ENCODE measurements at regions not wholly inside any gene's neighbourhood (a gene's known extent, or its start where the extent isn't known, plus 50 kb on each side); places are given as distances from the start of the nearest gene placed in this dataset.

DNA sequence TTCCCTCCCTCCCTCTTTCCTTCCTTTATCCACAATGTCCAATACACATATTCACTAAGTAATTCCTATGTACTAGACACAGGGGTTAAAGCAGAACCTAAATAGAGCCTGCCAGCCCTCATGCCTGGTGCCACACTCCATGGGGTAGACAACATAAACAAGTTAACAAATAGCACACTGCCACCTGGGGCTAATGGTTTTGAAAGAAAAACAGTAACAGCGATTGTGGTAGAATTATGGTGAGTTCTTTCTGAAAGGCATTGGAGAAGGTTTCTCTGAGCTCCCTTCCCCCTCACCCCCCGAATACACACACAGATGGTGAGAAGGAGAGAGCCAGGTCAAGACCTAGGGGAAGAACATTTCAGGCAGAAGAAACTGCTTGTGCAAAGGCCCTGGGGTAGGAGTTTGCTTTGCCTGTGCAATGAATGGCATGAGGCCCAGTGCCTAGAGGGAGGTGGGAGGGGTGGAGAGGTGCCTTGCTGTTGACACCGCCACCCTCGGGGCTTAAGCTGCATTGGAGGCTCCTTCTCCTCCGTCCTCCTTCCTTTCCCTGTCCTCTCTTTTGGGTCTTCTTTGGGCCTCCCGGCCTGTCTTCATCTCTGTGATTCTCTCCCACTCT lies 502.4 kb upstream of the SULF2 start:
- ChIA-PET POLR2A (no interaction called here), RAD21 (ENCODE audit: unreplicated experiment) (no interaction called here), CTCF (interaction anchor here (1.0 kb wide), 1 partner anchor 333 kb away, joined by 3 read pairs; no protein-coding TSS in a partner anchor), SMC1A (ENCODE audit: uncharacterized antibody, unreplicated experiment) (no interaction called here)
- Histone ChIP-seq H3K79me2 (ENCODE audit: control insufficient read depth, insufficient read depth, low read length) (no peaks in the 10 kb centered on the region), H4K20me1 (ENCODE audit: control insufficient read depth, insufficient read depth) (no peaks in the 10 kb centered on the region), H3K27ac (ENCODE audit: control insufficient read depth, insufficient read depth) (no peak overlapping the region), H3K9me3 (replicated peaks; ENCODE audit: control insufficient read depth, insufficient read depth, low read length) (no peaks in the 10 kb centered on the region; the same call in 2 of the 3 replicates), H2AFZ (ENCODE audit: control insufficient read depth, low read depth, low read length) (no peak overlapping the region), H3K4me1 (ENCODE audit: control insufficient read depth, insufficient read depth, low read length) (no peaks in the 10 kb centered on the region), H3K9ac (ENCODE audit: control insufficient read depth, insufficient read depth, low read length) (no peak overlapping the region), H3K36me3 (ENCODE audit: control insufficient read depth in 2 of 2, insufficient read depth in 2 of 2, low read length in 1 of 2) (no peaks in the 10 kb centered on the region), H3K4me2 (ENCODE audit: control insufficient read depth, insufficient read depth) (no peak overlapping the region), H3K27me3 (replicated peaks in 1 of 2; ENCODE audit: control insufficient read depth in 2 of 2, insufficient read depth in 2 of 2, low read length in 1 of 2) (peaks cover 0 to 2% of the 10 kb centered on the region in 2 experiments; a peak in 1 of 4 replicates), H3K4me3 (no peak overlapping the region)
- in situ Hi-C loops (cut with MboI) (no loop called here), intact Hi-C loops (cut with micrococcal nuclease; ENCODE audit: unreplicated experiment) (no loop called here)
- FAIRE-seq (no peak), ATAC-seq (no peak), DNase-seq (ENCODE audit: low read depth, low spot score) (no peak)
- 32% methylated on average over 6 of the region's 6 CpGs for WGBS (ENCODE audit: insufficient coverage, insufficient replicate concordance, low lambda C conversion rate, missing lambda C conversion rate)
- BruUV-seq (replicated peaks), result no TSS peak
- TF ChIP-seq, protein P1, sequence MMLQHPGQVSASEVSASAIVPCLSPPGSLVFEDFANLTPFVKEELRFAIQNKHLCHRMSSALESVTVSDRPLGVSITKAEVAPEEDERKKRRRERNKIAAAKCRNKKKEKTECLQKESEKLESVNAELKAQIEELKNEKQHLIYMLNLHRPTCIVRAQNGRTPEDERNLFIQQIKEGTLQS (IDR thresholded peaks at IDR 0.05; ENCODE audit: borderline replicate concordance, extremely low read depth, low read depth, low read length), result no peak
- TF ChIP-seq, protein P2, sequence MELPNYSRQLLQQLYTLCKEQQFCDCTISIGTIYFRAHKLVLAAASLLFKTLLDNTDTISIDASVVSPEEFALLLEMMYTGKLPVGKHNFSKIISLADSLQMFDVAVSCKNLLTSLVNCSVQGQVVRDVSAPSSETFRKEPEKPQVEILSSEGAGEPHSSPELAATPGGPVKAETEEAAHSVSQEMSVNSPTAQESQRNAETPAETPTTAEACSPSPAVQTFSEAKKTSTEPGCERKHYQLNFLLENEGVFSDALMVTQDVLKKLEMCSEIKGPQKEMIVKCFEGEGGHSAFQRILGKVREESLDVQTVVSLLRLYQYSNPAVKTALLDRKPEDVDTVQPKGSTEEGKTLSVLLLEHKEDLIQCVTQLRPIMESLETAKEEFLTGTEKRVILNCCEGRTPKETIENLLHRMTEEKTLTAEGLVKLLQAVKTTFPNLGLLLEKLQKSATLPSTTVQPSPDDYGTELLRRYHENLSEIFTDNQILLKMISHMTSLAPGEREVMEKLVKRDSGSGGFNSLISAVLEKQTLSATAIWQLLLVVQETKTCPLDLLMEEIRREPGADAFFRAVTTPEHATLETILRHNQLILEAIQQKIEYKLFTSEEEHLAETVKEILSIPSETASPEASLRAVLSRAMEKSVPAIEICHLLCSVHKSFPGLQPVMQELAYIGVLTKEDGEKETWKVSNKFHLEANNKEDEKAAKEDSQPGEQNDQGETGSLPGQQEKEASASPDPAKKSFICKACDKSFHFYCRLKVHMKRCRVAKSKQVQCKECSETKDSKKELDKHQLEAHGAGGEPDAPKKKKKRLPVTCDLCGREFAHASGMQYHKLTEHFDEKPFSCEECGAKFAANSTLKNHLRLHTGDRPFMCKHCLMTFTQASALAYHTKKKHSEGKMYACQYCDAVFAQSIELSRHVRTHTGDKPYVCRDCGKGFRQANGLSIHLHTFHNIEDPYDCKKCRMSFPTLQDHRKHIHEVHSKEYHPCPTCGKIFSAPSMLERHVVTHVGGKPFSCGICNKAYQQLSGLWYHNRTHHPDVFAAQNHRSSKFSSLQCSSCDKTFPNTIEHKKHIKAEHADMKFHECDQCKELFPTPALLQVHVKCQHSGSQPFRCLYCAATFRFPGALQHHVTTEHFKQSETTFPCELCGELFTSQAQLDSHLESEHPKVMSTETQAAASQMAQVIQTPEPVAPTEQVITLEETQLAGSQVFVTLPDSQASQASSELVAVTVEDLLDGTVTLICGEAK (IDR thresholded peaks at IDR 0.05; ENCODE audit: borderline replicate concordance), result no peak
- TF ChIP-seq, protein P3, sequence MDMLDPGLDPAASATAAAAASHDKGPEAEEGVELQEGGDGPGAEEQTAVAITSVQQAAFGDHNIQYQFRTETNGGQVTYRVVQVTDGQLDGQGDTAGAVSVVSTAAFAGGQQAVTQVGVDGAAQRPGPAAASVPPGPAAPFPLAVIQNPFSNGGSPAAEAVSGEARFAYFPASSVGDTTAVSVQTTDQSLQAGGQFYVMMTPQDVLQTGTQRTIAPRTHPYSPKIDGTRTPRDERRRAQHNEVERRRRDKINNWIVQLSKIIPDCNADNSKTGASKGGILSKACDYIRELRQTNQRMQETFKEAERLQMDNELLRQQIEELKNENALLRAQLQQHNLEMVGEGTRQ (IDR thresholded peaks at IDR 0.05; ENCODE audit: borderline replicate concordance, low read depth, low read length), result no peak
- TF ChIP-seq HCFC1 (IDR thresholded peaks at IDR 0.05; ENCODE audit: low read length) (no peak), NFYA (IDR thresholded peaks at IDR 0.05; ENCODE audit: borderline replicate concordance, low read depth, low read length) (no peak), SUPT20H (IDR thresholded peaks at IDR 0.05; ENCODE audit: borderline replicate concordance, control insufficient read depth, low read depth, low read length) (no peak), LARP7 (IDR thresholded peaks at IDR 0.05) (no peak), DPF2 (IDR thresholded peaks at IDR 0.05) (no peak), POLR2A (IDR thresholded peaks at IDR 0.05; ENCODE audit: low read depth, low read length) (no peak), FOS (IDR thresholded peaks at IDR 0.05; ENCODE audit: borderline replicate concordance, extremely low read depth, insufficient read length) (no peak), PAX5 (IDR thresholded peaks at IDR 0.05; ENCODE audit: borderline replicate concordance, low read depth, low read length) (no peak), NR2C2 (IDR thresholded peaks at IDR 0.05; ENCODE audit: borderline replicate concordance, control insufficient read depth, insufficient read length, low read depth) (no peak)
- TF ChIP-seq, protein P4, sequence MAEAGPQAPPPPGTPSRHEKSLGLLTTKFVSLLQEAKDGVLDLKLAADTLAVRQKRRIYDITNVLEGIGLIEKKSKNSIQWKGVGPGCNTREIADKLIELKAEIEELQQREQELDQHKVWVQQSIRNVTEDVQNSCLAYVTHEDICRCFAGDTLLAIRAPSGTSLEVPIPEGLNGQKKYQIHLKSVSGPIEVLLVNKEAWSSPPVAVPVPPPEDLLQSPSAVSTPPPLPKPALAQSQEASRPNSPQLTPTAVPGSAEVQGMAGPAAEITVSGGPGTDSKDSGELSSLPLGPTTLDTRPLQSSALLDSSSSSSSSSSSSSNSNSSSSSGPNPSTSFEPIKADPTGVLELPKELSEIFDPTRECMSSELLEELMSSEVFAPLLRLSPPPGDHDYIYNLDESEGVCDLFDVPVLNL (IDR thresholded peaks at IDR 0.05; ENCODE audit: low read depth, low read length), result no peak
- TF ChIP-seq, protein P5, sequence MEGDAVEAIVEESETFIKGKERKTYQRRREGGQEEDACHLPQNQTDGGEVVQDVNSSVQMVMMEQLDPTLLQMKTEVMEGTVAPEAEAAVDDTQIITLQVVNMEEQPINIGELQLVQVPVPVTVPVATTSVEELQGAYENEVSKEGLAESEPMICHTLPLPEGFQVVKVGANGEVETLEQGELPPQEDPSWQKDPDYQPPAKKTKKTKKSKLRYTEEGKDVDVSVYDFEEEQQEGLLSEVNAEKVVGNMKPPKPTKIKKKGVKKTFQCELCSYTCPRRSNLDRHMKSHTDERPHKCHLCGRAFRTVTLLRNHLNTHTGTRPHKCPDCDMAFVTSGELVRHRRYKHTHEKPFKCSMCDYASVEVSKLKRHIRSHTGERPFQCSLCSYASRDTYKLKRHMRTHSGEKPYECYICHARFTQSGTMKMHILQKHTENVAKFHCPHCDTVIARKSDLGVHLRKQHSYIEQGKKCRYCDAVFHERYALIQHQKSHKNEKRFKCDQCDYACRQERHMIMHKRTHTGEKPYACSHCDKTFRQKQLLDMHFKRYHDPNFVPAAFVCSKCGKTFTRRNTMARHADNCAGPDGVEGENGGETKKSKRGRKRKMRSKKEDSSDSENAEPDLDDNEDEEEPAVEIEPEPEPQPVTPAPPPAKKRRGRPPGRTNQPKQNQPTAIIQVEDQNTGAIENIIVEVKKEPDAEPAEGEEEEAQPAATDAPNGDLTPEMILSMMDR (IDR thresholded peaks at IDR 0.05 in 2 of 3, conservative IDR thresholded peaks at IDR 0.05 in 1 of 3; ENCODE audit: control insufficient read depth in 2 of 3, extremely low read depth in 1 of 3, insufficient read depth in 1 of 3, low read depth in 3 of 3, low read length in 3 of 3), result no peak
